Central memory CD8-positive, alpha-beta T cell (primary cell): ENCODE measurements at regions not wholly inside any gene's neighbourhood (a gene's known extent, or its start where the extent isn't known, plus 50 kb on each side); places are given as distances from the start of the nearest gene placed in this dataset.

Source experiments
- ATAC-seq: fragments of 150-1000 bp; cut with Tn5 transposase; replicated peaks from 2 replicates; pipeline ENCODE4 v1.10.0; 2022; ENCODE audit warnings: mild to moderate bottlenecking, moderate FRiP score, moderate number of reproducible peaks; ENCODE audit not compliant: poor library complexity, severe bottlenecking; ENCODE audit errors: extremely low read depth
- DNase-seq, 2 donors: peaks; one replicate each; pipeline ENCODE4 v3.0.0; 2021; ENCODE audit warnings: low spot score in 2 of 2
- H3K27ac Mint-ChIP-seq: one replicate; pipeline ENCODE4 v1.8.0; 2022; ENCODE audit warnings: low read depth, mild to moderate bottlenecking, moderate library complexity, mixed read lengths
- H3K27me3 Mint-ChIP-seq: one replicate; pipeline ENCODE4 v1.8.0; 2022; ENCODE audit warnings: mixed read lengths
- H3K36me3 Mint-ChIP-seq: one replicate; pipeline ENCODE4 v1.8.0; 2022; ENCODE audit warnings: mild to moderate bottlenecking, moderate library complexity, mixed read lengths; ENCODE audit not compliant: insufficient read depth
- H3K4me1 Mint-ChIP-seq: one replicate; pipeline ENCODE4 v1.8.0; 2022; ENCODE audit warnings: mixed read lengths
- H3K4me3 Mint-ChIP-seq: one replicate; pipeline ENCODE4 v1.8.0; 2022; ENCODE audit warnings: mild to moderate bottlenecking, moderate library complexity, mixed read lengths
- H3K9me3 Mint-ChIP-seq: one replicate; pipeline ENCODE4 v1.8.0; 2022; ENCODE audit warnings: mixed read lengths

DNA sequence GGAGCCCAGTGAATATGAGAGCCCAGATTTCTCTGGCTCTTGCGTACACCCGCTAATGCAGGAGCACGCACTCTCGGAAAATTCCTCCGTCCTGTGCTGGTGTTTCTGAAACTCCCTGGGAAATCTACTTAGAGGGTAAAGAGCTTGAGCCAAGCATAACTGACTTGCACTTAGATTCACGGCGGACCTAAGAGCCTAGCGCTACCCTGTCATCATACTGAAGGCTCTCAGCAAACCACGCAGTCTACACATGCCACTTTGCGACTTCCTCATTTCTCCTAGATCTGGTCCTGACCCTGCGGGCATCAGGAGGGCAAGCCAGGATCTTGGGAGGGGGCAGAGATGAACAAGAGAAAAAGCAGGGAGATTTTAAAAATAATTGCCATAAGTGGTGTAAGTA, 324.7 kb downstream of the CD83 start:
- no peak for ATAC-seq
- Mint-ChIP-seq H3K36me3 (no peaks in the 10 kb centered on the region), H3K4me3 (no peak overlapping the region), H3K4me1 (no peaks in the 10 kb centered on the region), H3K27ac (no peak overlapping the region), H3K27me3 (no peaks in the 10 kb centered on the region), H3K9me3 (no peaks in the 10 kb centered on the region)
- no peak for DNase-seq

DNA sequence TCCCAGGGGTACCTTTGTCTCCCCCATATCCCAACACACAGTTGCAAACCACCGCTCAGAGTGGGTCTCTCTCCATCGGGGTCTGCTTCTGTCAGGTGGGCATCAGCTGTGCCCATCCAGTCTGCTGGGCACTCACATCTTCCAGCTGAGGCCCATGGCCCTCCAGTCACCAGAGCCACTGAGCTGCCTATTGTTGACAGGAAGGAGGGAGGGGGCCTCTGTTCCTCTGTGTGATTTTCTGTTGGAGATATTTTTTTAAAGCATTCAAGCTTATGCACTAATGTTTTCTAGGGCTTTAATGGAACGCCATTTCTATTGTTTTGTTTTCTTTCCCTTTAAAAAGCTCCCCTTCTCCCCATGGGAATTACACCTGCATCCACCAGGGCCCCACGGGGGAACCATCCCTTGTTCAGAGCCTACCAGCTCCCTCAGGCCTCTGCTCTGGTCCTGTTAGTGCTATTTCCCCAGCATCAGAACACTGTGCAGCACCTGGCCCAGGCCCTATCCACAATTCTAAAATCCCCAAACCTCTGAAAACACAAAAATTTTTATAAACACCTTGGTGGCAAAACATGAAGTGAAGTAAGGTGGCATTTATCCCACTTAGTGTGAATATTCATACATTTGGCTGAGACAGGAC, 326.2 kb downstream of the CD83 start:
- no peaks in the 10 kb centered on the region for H3K36me3 Mint-ChIP-seq
- no peaks in the 10 kb centered on the region for H3K4me1 Mint-ChIP-seq
- no peak for DNase-seq
- H3K27ac Mint-ChIP-seq = no peak overlapping the region
- no peak for ATAC-seq
- peaks cover 4% of the 10 kb centered on the region for H3K9me3 Mint-ChIP-seq
- H3K4me3 Mint-ChIP-seq = no peak overlapping the region
- H3K27me3 Mint-ChIP-seq = no peaks in the 10 kb centered on the region

DNA sequence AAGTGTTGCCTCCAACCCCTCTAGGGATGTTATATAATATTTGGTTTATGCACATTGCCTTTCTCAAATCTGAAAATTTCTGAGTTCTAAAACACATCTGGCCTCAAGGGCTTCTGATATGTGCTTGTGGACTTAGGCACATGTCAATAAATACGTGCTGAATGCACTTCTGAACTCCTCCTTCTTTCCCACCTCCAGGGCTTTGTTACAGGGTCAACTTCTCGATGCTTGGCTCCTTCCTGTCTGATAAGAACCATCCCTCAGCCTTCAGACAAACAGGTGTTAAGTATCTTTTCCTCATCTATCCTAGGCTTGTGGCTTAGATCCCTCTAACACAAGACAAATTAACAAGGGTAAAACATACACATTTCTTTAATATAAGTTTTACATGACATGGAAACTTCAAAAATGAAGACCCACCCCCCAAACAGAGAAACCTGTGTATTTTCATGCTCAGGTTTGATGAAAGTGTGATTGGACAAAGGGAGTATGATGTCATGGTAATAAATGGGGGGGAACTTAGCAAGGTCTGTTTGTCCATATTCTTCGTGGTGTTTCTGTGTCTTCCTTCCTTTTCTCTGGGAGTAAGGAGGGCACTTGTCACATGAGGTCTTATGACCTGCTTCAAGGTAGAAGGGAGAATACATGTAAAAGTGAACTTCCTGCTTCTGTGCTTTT, 326.9 kb downstream of the CD83 start:
- Mint-ChIP-seq H3K27ac (no peak overlapping the region), H3K4me3 (no peak overlapping the region), H3K4me1 (peaks cover 2% of the 10 kb centered on the region), H3K36me3 (no peaks in the 10 kb centered on the region), H3K9me3 (peaks cover 6% of the 10 kb centered on the region), H3K27me3 (no peaks in the 10 kb centered on the region)
- DNase-seq = no peak
- ATAC-seq = no peak

DNA sequence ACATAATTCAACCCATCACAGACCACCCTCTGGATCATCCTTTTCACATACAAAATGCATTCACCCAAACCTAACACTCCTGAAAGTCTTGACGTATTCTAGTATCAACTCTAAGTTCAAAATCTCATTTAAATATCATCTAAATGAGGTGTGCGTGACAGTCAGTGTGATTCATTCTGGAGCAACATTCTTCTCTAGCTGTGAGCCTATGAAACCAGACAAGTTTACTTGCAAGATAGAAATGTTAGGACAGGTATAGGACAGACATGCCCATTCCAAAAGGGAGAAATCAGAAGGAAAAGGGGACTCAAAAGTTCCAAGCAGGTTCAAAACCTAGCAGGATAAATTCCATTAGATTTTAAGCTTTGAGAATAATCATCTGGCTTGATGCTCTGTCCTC, 329.7 kb downstream of the CD83 start:
- H3K4me1 Mint-ChIP-seq = peaks cover 6% of the 10 kb centered on the region
- no peak for ATAC-seq

DNA sequence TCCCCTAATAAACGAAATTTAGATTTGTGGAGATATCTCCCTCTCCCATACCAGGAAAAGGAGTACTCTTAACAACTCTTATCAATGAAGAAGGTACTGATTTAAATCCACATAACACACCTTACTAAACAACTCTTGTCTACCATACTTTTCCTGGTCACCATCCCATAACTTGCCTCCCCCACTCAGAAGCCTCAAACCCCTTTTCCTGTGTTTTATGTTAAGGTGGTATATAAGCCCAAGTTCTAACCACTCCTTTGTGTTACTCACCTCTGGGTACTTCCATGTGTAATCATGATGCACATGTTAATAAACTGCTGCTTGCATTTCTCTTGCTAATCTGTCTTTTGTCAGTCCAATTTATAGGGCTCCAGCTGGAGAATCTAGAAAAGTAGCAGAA, 330.7 kb downstream of the CD83 start:
- H3K27me3 Mint-ChIP-seq = no peaks in the 10 kb centered on the region
- H3K36me3 Mint-ChIP-seq = peaks cover 1% of the 10 kb centered on the region
- H3K4me1 Mint-ChIP-seq = peaks cover 16% of the 10 kb centered on the region
- DNase-seq (no peak), ATAC-seq (no peak)
- H3K9me3 Mint-ChIP-seq = peaks cover 6% of the 10 kb centered on the region
- H3K27ac Mint-ChIP-seq = no peak overlapping the region
- H3K4me3 Mint-ChIP-seq = no peak overlapping the region

More for the DNA sequence above, 329.7 kb downstream of the CD83 start:
- Mint-ChIP-seq H3K4me3 (no peak overlapping the region), H3K27me3 (no peaks in the 10 kb centered on the region), H3K36me3 (peaks cover 1% of the 10 kb centered on the region), H3K27ac (no peak overlapping the region), H3K9me3 (peaks cover 6% of the 10 kb centered on the region)
- DNase-seq = no peak

DNA sequence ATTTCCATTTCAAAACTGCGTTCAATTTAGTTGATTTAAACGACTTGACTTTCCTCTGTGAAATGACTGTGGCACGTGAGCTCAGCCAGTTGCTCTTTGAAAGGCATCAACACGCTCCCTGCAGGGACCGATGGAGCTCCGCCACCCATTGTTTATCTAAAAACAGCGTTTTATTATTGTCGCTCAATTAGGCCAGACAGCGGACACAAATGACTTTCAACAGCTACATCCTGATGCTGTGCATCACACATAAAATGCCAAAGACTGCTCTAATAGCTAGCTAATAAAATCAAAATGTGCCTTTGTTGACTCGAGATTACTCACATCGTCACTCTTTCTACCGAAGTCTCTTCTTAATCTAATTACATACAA, 332.5 kb downstream of the CD83 start:
- ATAC-seq = no peak
- Mint-ChIP-seq H3K4me1 (peaks cover 35% of the 10 kb centered on the region), H3K9me3 (peaks cover 6% of the 10 kb centered on the region), H3K27ac (no peak overlapping the region), H3K27me3 (no peaks in the 10 kb centered on the region), H3K4me3 (no peak overlapping the region), H3K36me3 (peaks cover 1% of the 10 kb centered on the region)
- no peak for DNase-seq

DNA sequence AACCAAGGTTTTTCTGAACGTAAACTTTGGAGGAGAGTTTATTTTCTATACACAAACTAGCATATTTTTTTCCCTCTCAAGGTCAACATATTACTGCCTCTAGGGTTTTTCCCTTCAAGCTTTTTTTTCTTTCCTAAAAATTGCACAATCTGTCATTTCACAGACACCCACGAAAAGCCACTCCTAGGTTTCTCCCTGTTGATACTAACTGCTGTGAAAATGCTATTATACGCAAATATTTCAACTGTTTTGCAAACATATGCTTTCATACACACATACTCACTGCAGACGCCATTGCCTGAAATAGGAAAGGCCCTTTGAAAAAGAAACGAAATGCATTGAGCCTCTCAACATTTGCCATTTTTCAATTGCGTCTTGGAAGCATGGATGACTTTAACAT, 333.0 kb downstream of the CD83 start:
- H3K4me3 Mint-ChIP-seq = no peak overlapping the region
- H3K9me3 Mint-ChIP-seq = peaks cover 6% of the 10 kb centered on the region
- H3K27me3 Mint-ChIP-seq = no peaks in the 10 kb centered on the region
- H3K27ac Mint-ChIP-seq = no peak overlapping the region
- DNase-seq (no peak), ATAC-seq (no peak)
- H3K36me3 Mint-ChIP-seq = peaks cover 1% of the 10 kb centered on the region
- H3K4me1 Mint-ChIP-seq = peaks cover 36% of the 10 kb centered on the region

DNA sequence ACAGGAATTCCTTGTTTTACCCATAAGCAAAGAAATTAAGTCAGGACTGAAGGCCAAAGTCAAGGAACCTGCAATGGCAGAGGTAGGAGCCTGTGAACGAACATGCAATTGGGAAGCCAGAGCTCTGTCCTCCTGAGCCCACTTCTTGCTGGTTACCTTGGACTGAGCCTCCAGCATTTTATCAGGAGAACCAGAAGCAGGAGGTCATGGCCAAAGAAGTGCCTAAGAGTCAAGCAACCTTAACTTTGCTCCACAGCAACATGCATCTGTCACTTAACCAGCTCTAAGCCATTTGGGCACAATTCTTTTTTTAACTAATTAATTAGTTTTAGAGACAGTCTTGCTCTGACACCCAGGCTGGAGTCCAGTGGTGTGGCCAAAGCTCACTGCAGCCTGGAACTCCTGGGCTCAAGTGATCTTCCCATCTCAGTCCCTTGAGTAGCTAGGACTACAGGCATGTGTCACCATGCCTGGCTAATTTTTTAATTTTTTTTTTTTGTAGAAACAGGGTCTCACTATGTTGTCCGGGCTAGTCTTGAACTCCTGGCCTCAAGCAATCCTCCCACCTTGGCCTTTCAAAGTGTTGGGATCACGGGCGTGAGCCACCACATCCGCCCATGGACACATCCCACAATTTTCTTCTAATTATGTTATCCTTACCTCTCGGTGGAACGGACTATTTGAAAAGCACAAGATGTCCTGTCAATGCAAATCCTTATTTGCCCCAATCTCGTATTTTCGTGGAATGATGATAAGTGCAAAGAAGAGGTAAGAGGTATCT, 334.2 kb downstream of the CD83 start:
- peaks cover 36% of the 10 kb centered on the region for H3K4me1 Mint-ChIP-seq

DNA sequence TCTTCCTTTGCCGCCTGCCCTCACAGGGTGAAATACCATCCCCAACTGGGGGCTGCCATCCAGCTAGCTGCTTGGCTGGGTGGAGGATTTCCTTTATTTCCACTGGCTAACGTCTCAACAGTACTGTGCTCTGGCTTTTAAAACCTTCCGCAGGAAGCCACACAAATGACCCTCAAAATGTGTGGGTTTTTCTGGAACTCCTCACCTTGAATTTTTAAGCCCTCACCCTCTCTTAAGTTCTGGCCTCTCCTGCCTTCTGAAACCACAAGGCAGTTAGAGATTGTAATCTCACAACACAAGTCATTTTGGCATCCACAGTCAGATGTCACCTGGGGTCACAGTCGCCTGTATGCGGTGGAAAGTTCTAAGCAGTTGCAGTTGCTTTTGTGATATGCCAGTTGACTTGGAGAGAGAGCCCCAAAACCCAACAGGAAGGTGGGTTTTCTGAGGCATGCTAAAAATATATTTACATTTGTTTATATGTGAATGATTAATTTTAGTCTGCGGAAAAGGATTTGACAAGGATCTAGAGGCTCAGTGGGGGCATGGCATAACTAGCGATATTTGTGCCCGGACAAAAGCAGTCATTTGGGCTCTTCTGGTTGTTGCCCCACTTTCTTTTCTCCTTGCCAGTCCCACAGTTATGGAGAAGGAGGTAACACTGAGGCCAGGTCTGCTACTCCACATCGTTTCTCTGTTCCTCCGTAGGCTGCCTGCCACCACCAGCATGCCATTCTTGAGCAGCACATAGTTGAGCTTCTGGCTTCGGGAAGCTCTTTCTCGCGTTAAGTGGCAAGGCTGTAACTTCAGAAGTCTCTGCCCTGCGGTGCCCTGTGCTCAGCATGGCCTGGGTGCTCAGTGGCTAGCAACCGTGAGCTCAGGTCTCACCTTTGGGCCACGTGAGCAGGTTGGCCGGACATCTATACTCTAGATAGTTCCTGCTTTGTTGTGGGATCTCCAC, 335.3 kb downstream of the CD83 start:
- Mint-ChIP-seq H3K4me1 (peaks cover 36% of the 10 kb centered on the region), H3K4me3 (peak overlapping the region; percentile 62), H3K27me3 (no peaks in the 10 kb centered on the region), H3K27ac (peak overlapping the region; percentile 75), H3K36me3 (peaks cover 1% of the 10 kb centered on the region), H3K9me3 (peaks cover 6% of the 10 kb centered on the region)
- ATAC-seq = peak; percentile 74
- DNase-seq = peak in 1 of 2 donors; percentile 49

More for the DNA sequence above, 334.2 kb downstream of the CD83 start:
- peak overlapping the region; percentile 44 for H3K27ac Mint-ChIP-seq
- peaks cover 1% of the 10 kb centered on the region for H3K36me3 Mint-ChIP-seq
- ATAC-seq = no peak
- no peak for DNase-seq
- H3K9me3 Mint-ChIP-seq = peaks cover 6% of the 10 kb centered on the region
- no peaks in the 10 kb centered on the region for H3K27me3 Mint-ChIP-seq
- H3K4me3 Mint-ChIP-seq = no peak overlapping the region

DNA sequence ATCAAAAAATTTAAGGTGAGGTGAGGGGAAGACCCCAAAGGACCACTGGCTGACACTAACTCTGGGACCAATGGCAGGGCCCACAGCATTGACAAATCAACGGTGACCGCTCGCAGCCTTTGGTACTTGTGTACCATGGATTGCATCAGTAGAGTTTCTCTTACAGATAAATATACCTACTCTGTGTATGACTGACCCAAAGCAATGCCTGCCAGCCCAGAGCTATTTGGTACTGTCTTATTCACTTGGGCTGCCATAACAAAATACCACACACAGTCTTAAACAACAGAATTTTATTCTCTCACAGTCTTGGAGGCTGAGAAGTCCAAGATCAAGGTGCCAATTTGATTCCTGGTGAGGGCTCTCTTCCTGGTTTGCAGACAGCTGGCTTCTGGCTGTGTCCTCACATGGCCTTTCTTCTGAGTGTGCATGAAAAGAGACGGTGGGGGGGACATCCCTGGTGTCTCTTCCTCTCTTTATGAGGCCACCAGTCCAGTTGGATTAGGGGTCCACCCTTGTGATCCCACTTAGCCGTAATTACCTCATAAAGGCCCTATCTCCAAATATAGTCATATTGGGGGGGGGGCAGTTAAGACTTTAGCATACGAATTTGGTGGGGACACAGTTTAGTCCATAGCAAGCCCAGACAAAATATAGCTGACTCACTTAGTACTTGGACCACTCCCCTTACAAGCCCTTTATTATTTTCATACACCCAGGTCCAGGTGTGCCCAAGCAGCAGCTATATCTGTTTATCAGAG, 336.3 kb downstream of the CD83 start:
- H3K4me1 Mint-ChIP-seq = peaks cover 36% of the 10 kb centered on the region
- no peak for ATAC-seq
- H3K27me3 Mint-ChIP-seq = no peaks in the 10 kb centered on the region
- peaks cover under 1% of the 10 kb centered on the region for H3K9me3 Mint-ChIP-seq
- H3K36me3 Mint-ChIP-seq = peaks cover 1% of the 10 kb centered on the region
- peak overlapping the region; percentile 62 for H3K4me3 Mint-ChIP-seq
- no peak overlapping the region for H3K27ac Mint-ChIP-seq
- no peak for DNase-seq

DNA sequence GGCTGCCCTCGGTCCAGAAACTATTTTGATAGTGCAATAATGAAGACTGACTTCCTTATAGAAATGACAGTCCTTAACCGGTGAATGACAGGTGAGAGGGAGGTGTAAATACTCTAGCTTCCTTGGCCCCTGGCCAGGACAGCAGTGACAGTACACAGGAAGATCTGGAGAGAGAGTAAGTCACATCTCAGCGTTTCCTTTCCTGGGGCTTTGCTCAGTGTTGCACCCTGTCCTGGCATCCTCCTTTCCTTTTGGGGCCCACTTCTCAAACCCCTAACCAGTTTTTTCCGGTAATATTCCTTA, 336.9 kb downstream of the CD83 start:
- peaks cover 34% of the 10 kb centered on the region for H3K4me1 Mint-ChIP-seq
- no peak overlapping the region for H3K27ac Mint-ChIP-seq
- H3K9me3 Mint-ChIP-seq = no peaks in the 10 kb centered on the region

DNA sequence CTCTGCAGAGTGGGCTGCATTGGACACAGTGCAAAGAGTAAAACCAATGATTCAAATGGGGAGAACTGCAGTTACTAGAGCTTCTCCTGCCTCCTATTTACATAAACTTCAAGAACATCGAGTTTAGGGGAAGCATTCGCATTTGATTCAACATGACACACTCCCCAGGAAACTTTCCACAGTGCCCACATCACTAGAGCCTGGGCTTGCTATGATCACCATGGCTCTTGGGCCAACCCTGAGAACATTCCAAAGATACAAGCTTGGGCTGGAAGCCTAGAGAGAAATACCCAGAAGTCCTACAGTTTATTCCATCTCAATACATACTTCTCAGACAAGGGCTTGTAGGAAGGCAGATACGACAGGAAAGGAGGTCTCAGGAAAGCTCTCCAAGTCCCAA, 337.9 kb downstream of the CD83 start:
- DNase-seq (no peak), ATAC-seq (no peak)
- Mint-ChIP-seq H3K27me3 (no peaks in the 10 kb centered on the region), H3K4me1 (peaks cover 31% of the 10 kb centered on the region), H3K27ac (no peak overlapping the region), H3K4me3 (no peak overlapping the region), H3K9me3 (no peaks in the 10 kb centered on the region), H3K36me3 (no peaks in the 10 kb centered on the region)

More for the DNA sequence above, 336.9 kb downstream of the CD83 start:
- H3K36me3 Mint-ChIP-seq = peaks cover 1% of the 10 kb centered on the region
- no peaks in the 10 kb centered on the region for H3K27me3 Mint-ChIP-seq
- no peak for DNase-seq
- H3K4me3 Mint-ChIP-seq = peak overlapping the region; percentile 49
- no peak for ATAC-seq
